Liver (tissue), 8 donors: ENCODE measurements at regions not wholly inside any gene's neighbourhood (a gene's known extent, or its start where the extent isn't known, plus 50 kb on each side); places are given as distances from the start of the nearest gene placed in this dataset.

Experiments
- DNase-seq: peaks from one replicate; pipeline ENCODE4 v3.0.0-alpha.2; 2017; ENCODE audit warnings: low spot score
- H3K27ac ChIP-seq, 2 donors: one replicate each; pipeline ENCODE4 v1.7.0; 2013; ENCODE audit warnings: inconsistent platforms in 2 of 2, low read length in 2 of 2, control low read depth in 1 of 2, low read depth in 1 of 2, mild to moderate bottlenecking in 1 of 2
- H3K27me3 ChIP-seq, 4 donors: one replicate each; pipeline versions ENCODE4 v1.6.1 to v1.7.0; 2013; ENCODE audit warnings: low read length in 3 of 4, inconsistent platforms in 1 of 4, mild to moderate bottlenecking in 1 of 4, moderate library complexity in 1 of 4; ENCODE audit not compliant: control insufficient read depth in 4 of 4, insufficient read depth in 4 of 4
- H3K36me3 ChIP-seq, 4 donors: one replicate each; pipeline versions ENCODE4 v1.6.1 to v1.7.0; 2013; ENCODE audit warnings: low read length in 3 of 4, mild to moderate bottlenecking in 3 of 4, low read depth in 1 of 4, moderate library complexity in 1 of 4; ENCODE audit not compliant: control insufficient read depth in 4 of 4, insufficient read depth in 3 of 4
- H3K4me1 ChIP-seq, 4 donors: one replicate each; pipeline versions ENCODE4 v1.6.1 to v1.7.0; 2013; ENCODE audit warnings: low read length in 3 of 4, mild to moderate bottlenecking in 3 of 4, moderate library complexity in 1 of 4; ENCODE audit not compliant: control insufficient read depth in 4 of 4, insufficient read depth in 4 of 4
- H3K4me3 ChIP-seq, 3 donors: one replicate each; pipeline versions ENCODE4 v1.6.1 to v1.7.0; 2013; ENCODE audit warnings: low read length in 3 of 3, control low read depth in 1 of 3, low read depth in 1 of 3, mild to moderate bottlenecking in 1 of 3
- H3K9ac ChIP-seq, 2 donors: one replicate each; pipeline ENCODE4 v1.7.0; 2013; ENCODE audit warnings: low read length in 2 of 2, mild to moderate bottlenecking in 2 of 2, moderate library complexity in 2 of 2, control low read depth in 1 of 2, low read depth in 1 of 2
- H3K9me3 ChIP-seq, 4 donors: one replicate each; pipeline versions ENCODE4 v1.6.1 to v1.7.0; 2013; ENCODE audit warnings: low read length in 3 of 4; ENCODE audit not compliant: control insufficient read depth in 4 of 4
- FOXA1 ChIP-seq: IDR thresholded peaks from 2 replicates; pipeline ENCODE4 v1.6.1; 2016; ENCODE audit warnings: antibody characterized with exemption
- GABPA ChIP-seq, 2 donors: IDR thresholded peaks in 1 of 2; conservative IDR thresholded peaks in 1 of 2; 2 replicates each; pipeline ENCODE4 v1.6.1; 2016; ENCODE audit warnings: antibody characterized with exemption in 2 of 2, mild to moderate bottlenecking in 1 of 2, moderate library complexity in 1 of 2
- HNF4A ChIP-seq, 2 donors: conservative IDR thresholded peaks; 2 replicates each; pipeline ENCODE4 v1.6.1; 2016; ENCODE audit warnings: antibody characterized with exemption in 2 of 2, mild to moderate bottlenecking in 2 of 2
- HNF4G ChIP-seq: IDR thresholded peaks from 2 replicates; pipeline ENCODE4 v1.6.1; 2016; ENCODE audit warnings: antibody characterized with exemption
- MAX ChIP-seq: IDR thresholded peaks from 2 replicates; pipeline ENCODE4 v1.6.1; 2016; ENCODE audit warnings: antibody characterized with exemption
- RAD21 ChIP-seq, 2 donors: IDR thresholded peaks; 2 replicates each; pipeline ENCODE4 v1.6.1; 2016; ENCODE audit warnings: antibody characterized with exemption in 2 of 2, mild to moderate bottlenecking in 2 of 2
- RXRA ChIP-seq, 2 donors: IDR thresholded peaks; 2 replicates each; pipeline ENCODE4 v1.6.1; 2017 to 2018; ENCODE audit warnings: antibody characterized with exemption in 2 of 2, mild to moderate bottlenecking in 1 of 2
- TAF1 ChIP-seq: conservative IDR thresholded peaks from 2 replicates; pipeline ENCODE4 v1.6.1; 2016; ENCODE audit warnings: antibody characterized with exemption, mild to moderate bottlenecking
- YY1 ChIP-seq: IDR thresholded peaks from 2 replicates; pipeline ENCODE4 v1.6.1; 2016; ENCODE audit warnings: antibody characterized with exemption, mild to moderate bottlenecking
- WGBS: extraction: QIAGEN DNeasy Blood & Tissue Kit; methylation state at CpG from one replicate; pipeline ENCODE4 v1.1.7; 2013; 5-methylcytosine and 5-hydroxymethylcytosine counted together
- TF ChIP-seq, protein P1 (sequence below): fragments of 150-350 bp; IDR thresholded peaks from 2 replicates; pipeline ENCODE4 v1.5.1; 2017; ENCODE audit warnings: improper control_type of control experiment, low read depth, low read length; ENCODE audit not compliant: missing input control
- TF ChIP-seq, protein P2 (sequence below): IDR thresholded peaks from 2 replicates; pipeline ENCODE4 v1.6.1; 2016; ENCODE audit warnings: antibody characterized with exemption, mild to moderate bottlenecking
- TF ChIP-seq, protein P3 (sequence below): IDR thresholded peaks from 2 replicates; pipeline ENCODE4 v1.6.1; 2016; ENCODE audit warnings: antibody characterized with exemption
- donor health status: healthy.
- donor health status: healthy.
- donor health status: healthy.
- donor health status: healthy.
- donor health status: healthy.

DNA sequence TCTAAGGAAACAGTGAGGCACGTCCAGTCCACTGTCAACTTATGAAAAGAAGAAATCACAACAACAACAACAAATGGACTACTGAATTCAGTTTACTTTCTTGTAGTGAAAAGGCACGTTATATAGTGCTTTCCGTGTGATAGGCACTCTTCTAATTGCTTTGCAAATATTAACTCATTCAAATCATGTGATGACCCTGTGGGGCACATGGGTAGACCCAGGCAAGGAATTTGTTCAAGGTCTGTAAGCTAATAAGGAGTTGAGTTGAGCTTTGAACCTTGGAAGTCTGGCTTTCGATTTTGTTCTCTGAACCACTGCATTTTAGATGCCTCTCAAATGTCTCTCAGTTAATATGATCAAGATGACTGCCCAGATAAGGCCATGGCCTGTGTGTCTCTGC lies 295.1 kb upstream of the RBFOX1 start (continued):
- TF ChIP-seq, protein P1, sequence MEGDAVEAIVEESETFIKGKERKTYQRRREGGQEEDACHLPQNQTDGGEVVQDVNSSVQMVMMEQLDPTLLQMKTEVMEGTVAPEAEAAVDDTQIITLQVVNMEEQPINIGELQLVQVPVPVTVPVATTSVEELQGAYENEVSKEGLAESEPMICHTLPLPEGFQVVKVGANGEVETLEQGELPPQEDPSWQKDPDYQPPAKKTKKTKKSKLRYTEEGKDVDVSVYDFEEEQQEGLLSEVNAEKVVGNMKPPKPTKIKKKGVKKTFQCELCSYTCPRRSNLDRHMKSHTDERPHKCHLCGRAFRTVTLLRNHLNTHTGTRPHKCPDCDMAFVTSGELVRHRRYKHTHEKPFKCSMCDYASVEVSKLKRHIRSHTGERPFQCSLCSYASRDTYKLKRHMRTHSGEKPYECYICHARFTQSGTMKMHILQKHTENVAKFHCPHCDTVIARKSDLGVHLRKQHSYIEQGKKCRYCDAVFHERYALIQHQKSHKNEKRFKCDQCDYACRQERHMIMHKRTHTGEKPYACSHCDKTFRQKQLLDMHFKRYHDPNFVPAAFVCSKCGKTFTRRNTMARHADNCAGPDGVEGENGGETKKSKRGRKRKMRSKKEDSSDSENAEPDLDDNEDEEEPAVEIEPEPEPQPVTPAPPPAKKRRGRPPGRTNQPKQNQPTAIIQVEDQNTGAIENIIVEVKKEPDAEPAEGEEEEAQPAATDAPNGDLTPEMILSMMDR: no peak
- TF ChIP-seq RXRA (IDR thresholded peaks at IDR 0.05): no peak
- TF ChIP-seq, protein P2, sequence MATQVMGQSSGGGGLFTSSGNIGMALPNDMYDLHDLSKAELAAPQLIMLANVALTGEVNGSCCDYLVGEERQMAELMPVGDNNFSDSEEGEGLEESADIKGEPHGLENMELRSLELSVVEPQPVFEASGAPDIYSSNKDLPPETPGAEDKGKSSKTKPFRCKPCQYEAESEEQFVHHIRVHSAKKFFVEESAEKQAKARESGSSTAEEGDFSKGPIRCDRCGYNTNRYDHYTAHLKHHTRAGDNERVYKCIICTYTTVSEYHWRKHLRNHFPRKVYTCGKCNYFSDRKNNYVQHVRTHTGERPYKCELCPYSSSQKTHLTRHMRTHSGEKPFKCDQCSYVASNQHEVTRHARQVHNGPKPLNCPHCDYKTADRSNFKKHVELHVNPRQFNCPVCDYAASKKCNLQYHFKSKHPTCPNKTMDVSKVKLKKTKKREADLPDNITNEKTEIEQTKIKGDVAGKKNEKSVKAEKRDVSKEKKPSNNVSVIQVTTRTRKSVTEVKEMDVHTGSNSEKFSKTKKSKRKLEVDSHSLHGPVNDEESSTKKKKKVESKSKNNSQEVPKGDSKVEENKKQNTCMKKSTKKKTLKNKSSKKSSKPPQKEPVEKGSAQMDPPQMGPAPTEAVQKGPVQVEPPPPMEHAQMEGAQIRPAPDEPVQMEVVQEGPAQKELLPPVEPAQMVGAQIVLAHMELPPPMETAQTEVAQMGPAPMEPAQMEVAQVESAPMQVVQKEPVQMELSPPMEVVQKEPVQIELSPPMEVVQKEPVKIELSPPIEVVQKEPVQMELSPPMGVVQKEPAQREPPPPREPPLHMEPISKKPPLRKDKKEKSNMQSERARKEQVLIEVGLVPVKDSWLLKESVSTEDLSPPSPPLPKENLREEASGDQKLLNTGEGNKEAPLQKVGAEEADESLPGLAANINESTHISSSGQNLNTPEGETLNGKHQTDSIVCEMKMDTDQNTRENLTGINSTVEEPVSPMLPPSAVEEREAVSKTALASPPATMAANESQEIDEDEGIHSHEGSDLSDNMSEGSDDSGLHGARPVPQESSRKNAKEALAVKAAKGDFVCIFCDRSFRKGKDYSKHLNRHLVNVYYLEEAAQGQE: no peak

- Histone ChIP-seq H3K36me3 (no peaks in the 10 kb centered on the region), H3K9ac (no peak overlapping the region), H3K9me3 (no peaks in the 10 kb centered on the region), H3K4me3 (no peak overlapping the region), H3K27ac (no peak overlapping the region), H3K4me1 (no peaks in the 10 kb centered on the region), H3K27me3 (no peaks in the 10 kb centered on the region)
- WGBS: 32% methylated on average over 2 of the region's 2 CpGs
- TF ChIP-seq HNF4G (no peak), FOXA1 (no peak), GABPA (IDR thresholded peaks at IDR 0.05 in 1 of 2, conservative IDR thresholded peaks at IDR 0.05 in 1 of 2) (no peak), RAD21 (IDR thresholded peaks at IDR 0.05) (no peak), MAX (no peak), TAF1 (no peak), YY1 (no peak), HNF4A (conservative IDR thresholded peaks at IDR 0.05) (no peak)
- TF ChIP-seq, protein P2: no peak
- TF ChIP-seq, protein P3, sequence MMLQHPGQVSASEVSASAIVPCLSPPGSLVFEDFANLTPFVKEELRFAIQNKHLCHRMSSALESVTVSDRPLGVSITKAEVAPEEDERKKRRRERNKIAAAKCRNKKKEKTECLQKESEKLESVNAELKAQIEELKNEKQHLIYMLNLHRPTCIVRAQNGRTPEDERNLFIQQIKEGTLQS: no peak
- no peak for DNase-seq
Observed at GRCh38 chr16:7031031-7031430, 301.6 kb upstream of the RBFOX1 start.
